Eye (tissue), 1 donor: ENCODE measurements at regions not wholly inside any gene's neighbourhood (a gene's known extent, or its start where the extent isn't known, plus 50 kb on each side); places are given as distances from the start of the nearest gene placed in this dataset.
A peak's percentile ranks its signal among the peaks of the same experiment; 100 is the strongest.
"Not testable (repeated sequence)": the region's sequence is repeated elsewhere in the genome, so short reads cannot be mapped to it uniquely, and the experiment has no call there.

ENCODE experiments used
- DNase-seq: peaks from one replicate; pipeline ENCODE4 v3.0.0-alpha.2; 2015

- no peak for DNase-seq
Observed at GRCh38 chr7:52247518-52247917, 787.9 kb upstream of the POM121L12 start.

- no peak for DNase-seq
Observed at GRCh38 chr7:52243685-52244084, 791.7 kb upstream of the POM121L12 start.

GRCh38 chr7:52233248-52233647 lies 802.2 kb upstream of the POM121L12 start:
- no peak for DNase-seq

GRCh38 chr7:52211930-52212329 lies 823.5 kb upstream of the POM121L12 start:
- no peak for DNase-seq

- DNase-seq, result no peak
Observed at GRCh38 chr7:52209614-52210013, 825.8 kb upstream of the POM121L12 start.

- peak; percentile 39 for DNase-seq
Observed at GRCh38 chr7:52197221-52197620, 838.2 kb upstream of the POM121L12 start.

GRCh38 chr7:52195664-52196063 lies 839.8 kb upstream of the POM121L12 start:
- no peak for DNase-seq

- DNase-seq, result no peak
Observed at GRCh38 chr7:52189153-52189778, 846.2 kb upstream of the POM121L12 start.

GRCh38 chr7:52184006-52184703 lies 851.3 kb upstream of the POM121L12 start:
- DNase-seq, result no peak

- DNase-seq, result no peak
Observed at GRCh38 chr7:52179934-52180333, 855.5 kb upstream of the POM121L12 start.

GRCh38 chr7:52168085-52168484 lies 851.5 kb upstream of the COBL start:
- DNase-seq, result no peak

GRCh38 chr7:52163311-52163710 lies 846.7 kb upstream of the COBL start:
- peak; percentile 24 for DNase-seq

- no peak for DNase-seq
Observed at GRCh38 chr7:52161483-52161882, 844.9 kb upstream of the COBL start.

GRCh38 chr7:52159421-52159820 lies 842.8 kb upstream of the COBL start:
- not testable (repeated sequence) for DNase-seq

- no peak for DNase-seq
Observed at GRCh38 chr7:52154382-52154781, 837.8 kb upstream of the COBL start.

GRCh38 chr7:52151559-52151958 lies 835.0 kb upstream of the COBL start:
- no peak for DNase-seq

- DNase-seq, result no peak
Observed at GRCh38 chr7:52150952-52151351, 834.3 kb upstream of the COBL start.

GRCh38 chr7:52146871-52147634 lies 830.4 kb upstream of the COBL start:
- peak; percentile 31 for DNase-seq

GRCh38 chr7:52143219-52143618 lies 826.6 kb upstream of the COBL start:
- DNase-seq, result no peak

GRCh38 chr7:52140851-52141250 lies 824.2 kb upstream of the COBL start:
- no peak for DNase-seq

GRCh38 chr7:52135403-52135802 lies 818.8 kb upstream of the COBL start:
- no peak for DNase-seq

GRCh38 chr7:52129278-52129677 lies 812.7 kb upstream of the COBL start:
- no peak for DNase-seq

GRCh38 chr7:52120912-52121311 lies 804.3 kb upstream of the COBL start:
- no peak for DNase-seq

- DNase-seq, result peak; percentile 5
Observed at GRCh38 chr7:52119537-52119936, 802.9 kb upstream of the COBL start.
